T47D (cell line): ENCODE measurements at regions not wholly inside any gene's neighbourhood (a gene's known extent, or its start where the extent isn't known, plus 50 kb on each side); places are given as distances from the start of the nearest gene placed in this dataset.
"Not testable (repeated sequence)": the region's sequence is repeated elsewhere in the genome, so short reads cannot be mapped to it uniquely, and the experiment has no call there.

ENCODE experiments used
- DNase-seq, 2 experiments: peaks; one replicate each; pipeline versions ENCODE4 v3.0.0 to v3.0.0-alpha.2; 2011 to 2012; ENCODE audit warnings: low read depth in 1 of 2, low spot score in 1 of 2
- JUND ChIP-seq: IDR thresholded peaks from 2 replicates; pipeline ENCODE4 v1.6.1; 2012; ENCODE audit warnings: low read depth
- in situ Hi-C: cut with HindIII; loops from 2 replicates; pipeline ENCODE4 v1.10.0; 2016; ENCODE audit warnings: low sequenced_read_pairs, low pct_unique_long_range_greater_than_20kb

DNA sequence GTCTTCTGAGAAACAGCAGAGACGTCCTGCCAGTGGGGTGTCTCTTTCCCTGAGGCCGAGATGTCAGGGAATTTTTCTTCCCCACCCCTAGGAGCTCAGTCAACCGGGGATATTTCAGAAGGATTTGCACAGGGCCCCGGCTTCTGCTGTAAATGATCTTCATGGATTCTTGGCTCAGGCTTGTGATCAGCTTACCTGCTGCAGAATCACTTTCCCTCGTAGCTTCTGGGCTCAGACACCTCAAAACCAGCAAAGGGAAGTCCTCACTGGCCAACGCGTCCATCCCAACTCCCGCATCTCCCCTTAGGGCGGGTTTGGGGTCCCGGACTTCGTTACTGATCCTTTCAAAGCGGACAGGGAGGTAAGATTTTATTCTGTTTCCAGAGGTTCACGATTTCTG, 212.7 kb downstream of the SHOX start:
- TF ChIP-seq JUND: no peak
- DNase-seq: no peak
- in situ Hi-C loops: no loop called here

DNA sequence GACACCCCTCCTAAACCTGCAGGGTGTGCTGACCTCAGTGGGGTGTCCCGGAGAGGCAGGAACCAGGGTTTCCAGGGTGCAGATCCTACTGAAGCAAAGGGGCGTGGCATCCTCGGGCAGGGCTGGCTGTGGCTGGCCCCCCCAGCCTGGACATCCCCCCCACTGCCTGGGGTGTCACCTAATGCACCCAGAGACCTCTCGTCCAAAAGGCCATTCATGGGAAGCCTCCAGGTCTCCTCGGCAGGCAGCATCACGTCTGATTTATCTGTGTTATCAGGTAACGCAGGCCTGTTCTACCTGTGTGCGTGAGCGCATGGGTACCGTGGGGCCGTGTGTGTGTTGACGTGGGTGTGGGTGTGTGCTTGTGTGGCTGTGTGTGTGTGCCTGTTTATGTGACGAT, 210.0 kb downstream of the SHOX start:
- no peak for TF ChIP-seq JUND
- no peak for DNase-seq
- in situ Hi-C loops: no loop called here

- DNase-seq: not testable (repeated sequence)
These were observed 208.1 kb downstream of the SHOX start for GRCh38 chrX:838666-839065.

DNA sequence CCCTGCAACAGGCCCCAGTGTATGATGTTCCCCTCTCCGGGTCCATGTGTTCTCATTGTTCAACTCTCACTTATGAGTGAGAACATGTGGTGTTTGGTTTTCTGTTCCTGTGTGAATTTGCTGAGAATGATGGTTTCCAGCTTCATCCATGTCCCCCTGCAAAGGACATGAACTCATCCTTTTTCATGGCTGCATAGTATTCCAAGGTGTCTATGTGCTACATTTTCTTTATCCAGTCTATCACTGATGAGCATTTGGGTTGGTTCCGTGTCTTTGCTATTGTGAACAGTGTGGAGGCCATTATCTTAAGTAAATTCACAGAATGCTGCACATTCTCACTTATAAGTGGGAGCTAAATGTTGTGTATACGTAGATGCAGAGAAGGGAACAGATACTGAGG, 205.3 kb downstream of the SHOX start:
- in situ Hi-C loops, DNase-seq: not testable (repeated sequence)

More at GRCh38 chrX:838666-839065, 208.1 kb downstream of the SHOX start:
- in situ Hi-C loops: not testable (repeated sequence)

DNA sequence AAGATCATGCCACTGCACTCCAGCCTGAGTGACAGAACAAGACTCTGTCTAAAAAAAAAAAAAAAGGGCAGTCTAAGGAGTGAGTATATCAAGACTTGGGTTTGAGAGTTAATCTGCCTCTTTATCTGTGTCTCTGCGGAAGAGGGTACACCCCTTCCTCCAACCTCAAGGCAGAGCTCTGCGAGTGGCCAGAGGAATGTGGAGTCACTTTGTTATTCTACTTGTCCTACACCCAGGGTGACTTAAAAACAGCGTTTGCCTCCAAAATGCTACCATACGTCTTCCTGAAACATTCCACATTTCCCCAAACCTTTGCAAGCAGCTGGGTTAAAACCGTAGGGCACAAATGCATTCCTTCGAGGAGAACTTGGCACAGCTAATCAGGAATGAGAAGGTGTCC, 199.9 kb downstream of the SHOX start:
- no peak for DNase-seq
- in situ Hi-C loops: no loop called here
- TF ChIP-seq JUND: no peak

GRCh38 chrX:829145-829544, 198.6 kb downstream of the SHOX start:
- no peak for DNase-seq
- in situ Hi-C loops: no loop called here

DNA sequence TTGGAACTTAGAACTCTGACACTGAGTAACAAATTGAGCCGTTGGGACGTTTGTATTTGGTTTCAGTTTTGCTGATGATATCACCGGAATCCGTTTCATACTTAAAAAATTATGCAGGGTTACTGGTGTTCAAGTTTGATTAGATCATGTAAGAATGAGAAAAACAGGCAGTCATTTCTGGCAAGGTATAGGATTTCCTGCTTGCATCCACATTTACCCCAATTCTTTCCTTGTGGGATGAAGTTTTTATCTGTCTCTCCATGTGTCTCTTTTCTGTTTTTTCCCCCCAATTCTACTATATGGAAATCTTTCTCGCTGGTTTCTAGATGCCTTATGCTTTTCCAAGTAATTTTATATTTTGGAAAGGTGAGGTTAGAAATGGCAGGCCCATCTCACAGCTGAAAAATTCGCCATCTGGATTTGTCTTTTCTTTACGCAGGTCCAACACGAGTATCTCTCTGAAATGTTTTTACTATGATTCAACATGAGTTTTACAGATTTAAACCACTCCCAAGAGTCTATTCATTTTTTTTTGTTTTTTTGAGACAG, 197.9 kb downstream of the SHOX start:
- TF ChIP-seq JUND: no peak
- DNase-seq: no peak
- in situ Hi-C loops: no loop called here

More at GRCh38 chrX:829145-829544, 198.6 kb downstream of the SHOX start:
- TF ChIP-seq JUND: no peak

- no peak for TF ChIP-seq JUND
- in situ Hi-C loops: no loop called here
- no peak for DNase-seq
These were observed 195.9 kb downstream of the SHOX start for GRCh38 chrX:826448-826847.

- in situ Hi-C loops: no loop called here
- no peak for DNase-seq
- no peak for TF ChIP-seq JUND
These were observed 195.4 kb downstream of the SHOX start for GRCh38 chrX:825991-826390.

- DNase-seq, in situ Hi-C loops: not testable (repeated sequence)
These were observed 192.5 kb downstream of the SHOX start for GRCh38 chrX:823073-823472.

- in situ Hi-C loops: no loop called here
These were observed 190.9 kb downstream of the SHOX start for GRCh38 chrX:821327-822107.

DNA sequence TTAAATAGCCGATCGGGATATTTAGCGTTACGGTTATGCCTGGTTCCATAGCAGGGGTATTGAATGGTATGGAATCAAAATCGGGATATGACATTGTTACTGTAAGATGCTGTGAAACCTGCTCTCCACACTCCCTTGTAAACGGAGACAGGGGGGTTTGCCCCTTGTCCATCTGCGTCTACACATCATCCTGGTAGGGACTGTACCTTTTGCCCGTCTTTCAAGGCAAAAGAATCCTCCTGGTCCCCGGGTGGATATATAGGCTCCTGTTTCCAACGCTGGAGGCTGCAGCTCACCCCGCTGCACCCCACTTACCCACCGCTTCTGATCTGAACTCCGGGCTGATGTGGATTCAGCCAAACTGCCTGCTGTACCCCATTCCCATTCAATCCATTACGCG, 189.1 kb downstream of the SHOX start:
- no peak for TF ChIP-seq JUND
- in situ Hi-C loops: no loop called here
- no peak for DNase-seq

More at GRCh38 chrX:821327-822107, 190.9 kb downstream of the SHOX start:
- TF ChIP-seq JUND: no peak
- DNase-seq: no peak

DNA sequence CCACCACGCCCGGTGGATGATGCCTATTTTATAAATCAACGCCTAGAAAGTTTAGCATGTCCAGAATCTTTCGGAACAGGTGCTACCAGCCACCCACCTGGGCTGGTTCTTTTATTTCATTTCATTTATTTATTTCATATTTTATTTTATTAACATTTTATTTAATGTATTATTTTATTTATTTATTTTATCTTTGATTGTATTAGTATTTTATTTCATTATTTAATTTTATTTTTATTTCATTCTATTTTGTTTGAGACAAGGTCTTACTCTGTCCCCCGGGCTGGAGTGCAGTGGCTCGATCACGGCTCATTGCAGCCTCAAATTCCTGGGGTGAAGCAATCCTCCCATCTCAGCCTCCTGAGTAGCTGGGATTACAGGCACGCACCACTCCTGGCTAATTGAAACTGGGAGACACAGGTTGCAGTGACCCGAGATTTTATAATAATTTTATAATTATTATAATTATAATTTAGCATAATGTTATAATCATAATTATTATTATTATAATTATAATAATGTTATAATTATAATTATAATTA, 187.2 kb downstream of the SHOX start:
- in situ Hi-C loops: no loop called here
- TF ChIP-seq JUND: no peak
- DNase-seq: no peak

DNA sequence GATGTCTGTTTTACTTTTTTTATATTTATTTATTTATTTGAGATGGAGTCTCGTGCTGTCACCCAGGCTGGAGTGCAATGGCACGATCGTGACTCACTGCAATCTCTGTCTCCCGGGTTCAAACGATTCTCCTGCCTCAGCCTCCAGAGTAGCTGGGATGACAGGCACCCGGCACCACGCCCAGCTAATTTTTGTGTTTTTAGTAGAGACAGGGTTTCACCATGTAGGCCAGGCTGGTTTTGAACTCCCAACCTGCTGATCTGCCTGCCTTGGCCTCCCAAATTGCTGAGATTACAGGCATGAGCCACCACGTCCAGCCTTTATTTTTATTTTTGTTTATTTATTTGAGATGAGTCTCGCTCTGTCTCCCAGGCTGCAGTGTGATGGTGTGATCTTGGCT, 186.6 kb downstream of the SHOX start:
- DNase-seq, in situ Hi-C loops: not testable (repeated sequence)
